HG02759 (cell line): ENCODE measurements at regions not wholly inside any gene's neighbourhood (a gene's known extent, or its start where the extent isn't known, plus 50 kb on each side); places are given as distances from the start of the nearest gene placed in this dataset.

Source experiments
- ATAC-seq: cut with Tn5 transposase; IDR thresholded peaks from one replicate; pipeline ENCODE4 v1.9.1; 2021; ENCODE audit warnings: mild to moderate bottlenecking, moderate library complexity; ENCODE audit not compliant: unreplicated experiment

GRCh38 chr2:47238638-47239037 lies 62.3 kb upstream of the CALM2 start:
- no peak for ATAC-seq

- ATAC-seq = no peak
These were observed 61.3 kb upstream of the CALM2 start for GRCh38 chr2:47237375-47238334.

GRCh38 chr2:47236503-47237215 lies 60.3 kb upstream of the CALM2 start:
- no peak for ATAC-seq

- ATAC-seq = no peak
These were observed 58.8 kb upstream of the CALM2 start for GRCh38 chr2:47235132-47235531.

- no peak for ATAC-seq
These were observed 58.1 kb upstream of the CALM2 start for GRCh38 chr2:47234456-47234855.

- no peak for ATAC-seq
These were observed 56.6 kb upstream of the CALM2 start for GRCh38 chr2:47232738-47233415.

- ATAC-seq = no peak
These were observed 54.1 kb upstream of the CALM2 start for GRCh38 chr2:47230418-47230817.

- no peak for ATAC-seq
These were observed 51.4 kb upstream of the CALM2 start for GRCh38 chr2:47227532-47228279.

GRCh38 chr2:47226923-47227220 lies 50.6 kb upstream of the CALM2 start:
- no peak for ATAC-seq

GRCh38 chr2:47226132-47226922 lies 50.0 kb upstream of the CALM2 start:
- ATAC-seq = no peak
